ENCODE measurements at regions not wholly inside any gene's neighbourhood (a gene's known extent, or its start where the extent isn't known, plus 50 kb on each side); places are given as distances from the start of the nearest gene placed in this dataset.

GRCh38 chr2:122949523-122949922 lies 1075.6 kb upstream of the CNTNAP5 start:
- Histone ChIP-seq H3K36me3 (no peaks in the 10 kb centered on the region), H3K9ac (no peak overlapping the region), H3K27me3 (no peaks in the 10 kb centered on the region), H3K4me2 (no peak overlapping the region), H4K20me1 (no peaks in the 10 kb centered on the region), H3K4me1 (no peaks in the 10 kb centered on the region), H3K27ac (no peak overlapping the region), H3K4me3 (no peak overlapping the region), H3K9me3 (replicated peaks in 1 of 11) (no peaks in the 10 kb centered on the region)
- no peak for TF ChIP-seq Cebpa-rat (IDR thresholded peaks at IDR 0.05)

- no peaks in the 10 kb centered on the region for H3K4me1 ChIP-seq
- H3K27me3 ChIP-seq = no peaks in the 10 kb centered on the region
- H3K9ac ChIP-seq = no peak overlapping the region
Measured at GRCh38 chr2:122955776-122956175, 1069.3 kb upstream of the CNTNAP5 start.

GRCh38 chr2:122960759-122961641 lies 1064.1 kb upstream of the CNTNAP5 start:
- no peaks in the 10 kb centered on the region for H3K27me3 ChIP-seq
- H4K20me1 ChIP-seq = no peaks in the 10 kb centered on the region
- H3K27ac ChIP-seq = no peak overlapping the region
- no peaks in the 10 kb centered on the region; a peak in 1 of 22 replicates for H3K9me3 ChIP-seq (replicated peaks in 1 of 11)
- no peak overlapping the region for H3K4me2 ChIP-seq
- H3K36me3 ChIP-seq = no peaks in the 10 kb centered on the region
- H3K9ac ChIP-seq = no peak overlapping the region
- TF ChIP-seq Cebpa-rat (IDR thresholded peaks at IDR 0.05) = no peak
- H3K4me3 ChIP-seq = no peak overlapping the region
- no peaks in the 10 kb centered on the region for H3K4me1 ChIP-seq

More at GRCh38 chr2:122955776-122956175, 1069.3 kb upstream of the CNTNAP5 start:
- no peak overlapping the region for H3K4me2 ChIP-seq
- H3K9me3 ChIP-seq (replicated peaks in 1 of 11) = no peaks in the 10 kb centered on the region
- H3K4me3 ChIP-seq = no peak overlapping the region
- H3K27ac ChIP-seq = no peak overlapping the region
- TF ChIP-seq Cebpa-rat (IDR thresholded peaks at IDR 0.05) = no peak
- H4K20me1 ChIP-seq = no peaks in the 10 kb centered on the region
- no peaks in the 10 kb centered on the region for H3K36me3 ChIP-seq

- Histone ChIP-seq H3K27me3 (no peaks in the 10 kb centered on the region), H3K4me3 (no peak overlapping the region), H3K27ac (no peak overlapping the region), H3K36me3 (no peaks in the 10 kb centered on the region), H3K4me2 (no peak overlapping the region), H3K9me3 (replicated peaks in 1 of 11) (peaks cover 0 to 9% (median 0%) of the 10 kb centered on the region in 11 experiments; a peak in 5 of 22 replicates), H3K9ac (no peak overlapping the region), H4K20me1 (no peaks in the 10 kb centered on the region), H3K4me1 (no peaks in the 10 kb centered on the region)
- no peak for TF ChIP-seq Cebpa-rat (IDR thresholded peaks at IDR 0.05)
Measured at GRCh38 chr2:122966461-122966860, 1058.6 kb upstream of the CNTNAP5 start.

- Histone ChIP-seq H3K27ac (no peak overlapping the region), H3K9me3 (replicated peaks in 1 of 11) (no peaks in the 10 kb centered on the region; a peak in 1 of 22 replicates), H3K4me3 (no peak overlapping the region), H3K27me3 (no peaks in the 10 kb centered on the region), H4K20me1 (no peaks in the 10 kb centered on the region), H3K36me3 (no peaks in the 10 kb centered on the region), H3K4me1 (peaks cover 0 to 5% (median 0%) of the 10 kb centered on the region in 10 experiments; a peak in 3 of 20 replicates), H3K9ac (no peak overlapping the region), H3K4me2 (no peak overlapping the region)
- TF ChIP-seq Cebpa-rat (IDR thresholded peaks at IDR 0.05) = no peak
Measured at GRCh38 chr2:122977580-122977979, 1047.5 kb upstream of the CNTNAP5 start.

GRCh38 chr2:122980671-122981070 lies 1044.4 kb upstream of the CNTNAP5 start:
- H4K20me1 ChIP-seq = no peaks in the 10 kb centered on the region
- H3K27me3 ChIP-seq = no peaks in the 10 kb centered on the region
- H3K4me1 ChIP-seq = peaks cover 0 to 5% (median 0%) of the 10 kb centered on the region in 10 experiments; a peak in 3 of 20 replicates
- H3K9ac ChIP-seq = no peak overlapping the region
- H3K4me2 ChIP-seq = peak overlapping the region in 3 of 11 experiments; percentile 15 to 35 (median 21); a peak in 3 of 22 replicates
- no peak overlapping the region for H3K4me3 ChIP-seq
- no peaks in the 10 kb centered on the region for H3K36me3 ChIP-seq
- H3K9me3 ChIP-seq (replicated peaks in 1 of 11) = no peaks in the 10 kb centered on the region; a peak in 1 of 22 replicates
- H3K27ac ChIP-seq = no peak overlapping the region
- TF ChIP-seq Cebpa-rat (IDR thresholded peaks at IDR 0.05) = peak in 8 of 11 experiments; percentile 22 to 84 (median 56); a peak in 11 of 22 replicates

- H3K36me3 ChIP-seq = no peaks in the 10 kb centered on the region
- no peak overlapping the region for H3K27ac ChIP-seq
- no peak overlapping the region for H3K4me3 ChIP-seq
- H3K4me2 ChIP-seq = no peak overlapping the region
- H4K20me1 ChIP-seq = no peaks in the 10 kb centered on the region
- no peak for TF ChIP-seq Cebpa-rat (IDR thresholded peaks at IDR 0.05)
- H3K9me3 ChIP-seq (replicated peaks in 1 of 11) = no peaks in the 10 kb centered on the region; a peak in 1 of 22 replicates
- H3K27me3 ChIP-seq = no peaks in the 10 kb centered on the region
- H3K9ac ChIP-seq = no peak overlapping the region
- H3K4me1 ChIP-seq = peaks cover 0 to 5% (median 0%) of the 10 kb centered on the region in 10 experiments; a peak in 3 of 20 replicates
Measured at GRCh38 chr2:122982936-122983335, 1042.2 kb upstream of the CNTNAP5 start.

- Histone ChIP-seq H3K4me3 (no peak overlapping the region), H3K27me3 (no peaks in the 10 kb centered on the region), H3K9ac (no peak overlapping the region), H3K9me3 (replicated peaks in 1 of 11) (peaks cover 0 to 5% (median 0%) of the 10 kb centered on the region in 11 experiments; a peak in 2 of 22 replicates), H3K27ac (no peak overlapping the region), H3K36me3 (no peaks in the 10 kb centered on the region), H4K20me1 (no peaks in the 10 kb centered on the region; a peak in 1 of 22 replicates), H3K4me1 (peaks cover 0 to 11% (median 9%) of the 10 kb centered on the region in 10 experiments; a peak in 11 of 20 replicates), H3K4me2 (peak overlapping the region in 7 of 11 experiments; percentile 2 to 38 (median 30); a peak in 8 of 22 replicates)
- TF ChIP-seq Cebpa-rat (IDR thresholded peaks at IDR 0.05) = no peak
Measured at GRCh38 chr2:122988395-122989221, 1036.5 kb upstream of the CNTNAP5 start.

GRCh38 chr2:122993592-122993991 lies 1031.5 kb upstream of the CNTNAP5 start:
- H3K27me3 ChIP-seq = no peaks in the 10 kb centered on the region
- peaks cover 0 to 9% (median 0%) of the 10 kb centered on the region in 11 experiments; a peak in 2 of 22 replicates for H3K9me3 ChIP-seq (replicated peaks in 1 of 11)
- TF ChIP-seq Cebpa-rat (IDR thresholded peaks at IDR 0.05) = no peak
- H3K4me2 ChIP-seq = no peak overlapping the region
- no peak overlapping the region for H3K27ac ChIP-seq
- H3K36me3 ChIP-seq = no peaks in the 10 kb centered on the region
- no peaks in the 10 kb centered on the region for H4K20me1 ChIP-seq
- H3K4me1 ChIP-seq = peaks cover 0 to 11% (median 9%) of the 10 kb centered on the region in 10 experiments; a peak in 11 of 20 replicates
- H3K4me3 ChIP-seq = no peak overlapping the region
- H3K9ac ChIP-seq = no peak overlapping the region

Data from BLaER1 treated with 17β-estradiol and CSF1 and Interleukin-3, amounts not matched to agents 10 nM and 100 nM (cell line).